Retinal pigment epithelial cell (primary cell): ENCODE measurements at regions not wholly inside any gene's neighbourhood (a gene's known extent, or its start where the extent isn't known, plus 50 kb on each side); places are given as distances from the start of the nearest gene placed in this dataset.

ENCODE experiments used
- DNase-seq: peaks from one replicate; pipeline ENCODE4 v3.0.0-alpha.2; 2010; ENCODE audit warnings: low read depth
- H3K4me3 ChIP-seq: 2 replicates; pipeline ENCODE4 v1.5.1; 2011; ENCODE audit warnings: mild to moderate bottlenecking, low read length, control low read depth, moderate library complexity
- CTCF ChIP-seq: conservative IDR thresholded peaks from 2 replicates; pipeline ENCODE4 v1.5.1; 2011; ENCODE audit warnings: low read depth, low read length, control low read depth, inconsistent platforms

DNA sequence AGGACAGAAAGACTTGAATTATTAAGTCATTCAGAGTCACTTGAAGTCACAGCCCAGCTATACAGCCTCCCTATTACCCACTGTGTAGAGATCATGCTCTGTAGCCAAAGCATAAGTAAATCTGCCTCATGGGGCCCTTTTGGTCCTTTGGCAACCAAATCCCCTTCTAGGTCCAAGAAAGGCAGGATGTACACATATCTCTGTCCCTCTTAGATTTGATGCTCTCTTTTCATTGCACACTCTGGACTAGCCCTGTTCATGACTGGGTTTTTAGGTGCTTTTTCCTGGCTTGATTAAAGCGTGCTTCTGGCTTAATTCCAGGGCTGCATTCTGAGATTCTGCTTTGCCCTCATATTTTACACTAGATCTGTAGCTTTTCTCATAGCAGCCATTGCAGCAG, 296.8 kb downstream of the TENT5A start:
- no peak for TF ChIP-seq CTCF
- no peak overlapping the region for H3K4me3 ChIP-seq
- no peak for DNase-seq

- H3K4me3 ChIP-seq = no peak overlapping the region
- TF ChIP-seq CTCF = no peak
- DNase-seq = peak; percentile 79
Observed at GRCh38 chr6:81451787-81452186, 300.7 kb downstream of the TENT5A start.

GRCh38 chr6:81450180-81450579, 302.3 kb downstream of the TENT5A start:
- no peak for DNase-seq
- no peak overlapping the region for H3K4me3 ChIP-seq
- TF ChIP-seq CTCF = no peak

DNA sequence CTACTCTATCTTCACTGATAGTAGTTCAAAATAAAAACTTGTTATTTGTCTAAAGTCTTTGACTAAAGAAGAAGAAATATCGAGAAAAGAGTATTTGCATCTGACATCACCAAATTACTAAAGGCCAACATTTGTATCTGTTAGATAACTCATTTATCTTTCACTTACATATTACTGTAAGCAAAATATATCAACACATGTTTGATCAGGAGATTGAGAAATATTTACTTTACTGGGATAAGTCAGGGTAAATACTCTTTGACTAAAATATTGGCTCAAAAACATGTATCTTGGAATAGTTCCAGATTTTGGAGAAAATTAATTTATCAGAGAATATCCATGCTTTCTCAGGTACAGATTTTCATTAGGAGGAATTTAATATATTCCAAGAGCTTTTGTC, 306.0 kb downstream of the TENT5A start:
- H3K4me3 ChIP-seq = no peak overlapping the region
- DNase-seq = no peak
- TF ChIP-seq CTCF = no peak

DNA sequence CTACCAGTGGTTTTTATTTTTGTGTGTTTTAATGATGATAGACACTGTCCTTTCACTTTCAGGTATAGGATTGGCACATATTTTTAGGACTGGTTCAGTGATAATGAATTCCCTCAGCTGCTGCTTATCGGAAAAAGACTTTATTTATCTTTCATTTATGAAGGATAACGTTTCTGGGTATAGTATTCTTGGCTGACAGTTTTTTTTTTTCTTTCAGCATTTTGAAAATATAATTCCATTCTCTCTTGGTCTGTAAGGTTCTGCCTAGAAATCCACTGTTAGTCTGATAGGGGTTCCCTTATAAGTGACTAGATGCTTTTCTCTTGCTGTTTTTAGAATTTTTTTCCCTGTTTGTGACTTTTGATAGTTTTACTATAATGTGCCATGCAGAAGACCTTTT, 313.1 kb downstream of the TENT5A start:
- TF ChIP-seq CTCF = no peak
- no peak overlapping the region for H3K4me3 ChIP-seq
- DNase-seq = no peak

- DNase-seq = no peak
- TF ChIP-seq CTCF = no peak
- H3K4me3 ChIP-seq = no peak overlapping the region
Observed at GRCh38 chr6:81436990-81437389, 315.5 kb downstream of the TENT5A start.

DNA sequence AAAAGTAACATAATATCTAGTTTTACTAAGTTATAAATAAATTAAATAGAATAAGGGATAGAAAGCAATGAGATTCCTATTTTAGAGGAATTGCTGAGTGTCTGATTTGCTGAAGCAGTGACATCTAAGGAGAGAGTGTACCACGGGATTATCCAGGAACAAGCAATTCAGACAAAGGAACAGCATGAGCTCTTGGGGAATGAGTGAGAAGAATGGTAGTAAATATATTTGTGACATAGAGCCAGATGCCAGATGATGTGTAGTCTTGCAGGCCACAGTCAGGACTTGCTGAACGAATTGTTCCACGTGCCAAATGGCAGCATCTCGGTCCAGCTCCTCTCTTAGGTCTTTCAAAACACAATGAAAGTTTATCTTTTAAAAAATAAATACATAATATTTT, 339.2 kb downstream of the TENT5A start:
- no peak overlapping the region for H3K4me3 ChIP-seq
- no peak for TF ChIP-seq CTCF
- DNase-seq = no peak
